Retinal pigment epithelial cell (primary cell): ENCODE measurements at regions not wholly inside any gene's neighbourhood (a gene's known extent, or its start where the extent isn't known, plus 50 kb on each side); places are given as distances from the start of the nearest gene placed in this dataset.

Experiments
- DNase-seq: peaks from one replicate; pipeline ENCODE4 v3.0.0-alpha.2; 2010; ENCODE audit warnings: low read depth
- H3K4me3 ChIP-seq: 2 replicates; pipeline ENCODE4 v1.5.1; 2011; ENCODE audit warnings: mild to moderate bottlenecking, low read length, control low read depth, moderate library complexity
- CTCF ChIP-seq: conservative IDR thresholded peaks from 2 replicates; pipeline ENCODE4 v1.5.1; 2011; ENCODE audit warnings: low read depth, low read length, control low read depth, inconsistent platforms

GRCh38 chr15:96544162-96544756 is 213.8 kb downstream of the NR2F2 start:
- no peak for DNase-seq
- TF ChIP-seq CTCF = no peak
- H3K4me3 ChIP-seq = no peak overlapping the region

- H3K4me3 ChIP-seq = no peak overlapping the region
- peak; percentile 10 for DNase-seq
- no peak for TF ChIP-seq CTCF
Observed at GRCh38 chr15:96549136-96549535, 218.6 kb downstream of the NR2F2 start.

GRCh38 chr15:96551196-96551595 is 220.7 kb downstream of the NR2F2 start:
- no peak for DNase-seq
- TF ChIP-seq CTCF = no peak
- no peak overlapping the region for H3K4me3 ChIP-seq

GRCh38 chr15:96551722-96552121 is 221.2 kb downstream of the NR2F2 start:
- no peak for TF ChIP-seq CTCF
- DNase-seq = no peak
- H3K4me3 ChIP-seq = no peak overlapping the region

GRCh38 chr15:96553006-96553405 is 222.5 kb downstream of the NR2F2 start:
- H3K4me3 ChIP-seq = no peak overlapping the region
- DNase-seq = no peak
- TF ChIP-seq CTCF = no peak

- TF ChIP-seq CTCF = no peak
- no peak overlapping the region for H3K4me3 ChIP-seq
- no peak for DNase-seq
Observed at GRCh38 chr15:96553451-96553850, 223.0 kb downstream of the NR2F2 start.

- TF ChIP-seq CTCF = no peak
Observed at GRCh38 chr15:96553931-96554330, 223.4 kb downstream of the NR2F2 start.

More at GRCh38 chr15:96553931-96554330, 223.4 kb downstream of the NR2F2 start:
- DNase-seq = no peak
- no peak overlapping the region for H3K4me3 ChIP-seq
